Upper lobe of right lung (tissue), 1 donor: ENCODE measurements at regions not wholly inside any gene's neighbourhood (a gene's known extent, or its start where the extent isn't known, plus 50 kb on each side); places are given as distances from the start of the nearest gene placed in this dataset.

Source experiments
- ATAC-seq: fragments of 200-7000 bp; cut with Tn5 transposase; one replicate; pipeline ENCODE4 v1.9.1; 2020; ENCODE audit warnings: mild to moderate bottlenecking, moderate library complexity
- DNase-seq: peaks from one replicate; pipeline ENCODE4 v3.0.0-alpha.2; 2020
- H3K27ac ChIP-seq: fragments of 200-600 bp; one replicate; pipeline ENCODE4 v1.8.0; 2022
- H3K27me3 ChIP-seq: fragments of 200-600 bp; one replicate; pipeline ENCODE4 v1.8.0; 2022; ENCODE audit warnings: mild to moderate bottlenecking
- H3K36me3 ChIP-seq: fragments of 200-600 bp; one replicate; pipeline ENCODE4 v1.8.0; 2022
- H3K4me1 ChIP-seq: fragments of 200-600 bp; one replicate; pipeline ENCODE4 v1.8.0; 2022
- H3K4me3 ChIP-seq: fragments of 200-600 bp; one replicate; pipeline ENCODE4 v1.8.0; 2022; ENCODE audit warnings: mild to moderate bottlenecking
- H3K9me3 ChIP-seq: fragments of 200-600 bp; one replicate; pipeline ENCODE4 v1.8.0; 2022
- CTCF ChIP-seq: fragments of 200-600 bp; IDR thresholded peaks from one replicate; pipeline ENCODE4 v1.8.0; 2022; ENCODE audit warnings: antibody characterized with exemption
- intact Hi-C: fragments of 100-400 bp; cut with DNase I; formaldehyde crosslinking; loops from one replicate; pipeline ENCODE4 v1.11.0; 2022
- donor health status: DM: no; HTN: yes; CAD: no; lungs with severe emphysema.

- intact Hi-C loops = no loop called here
- TF ChIP-seq CTCF = no peak
- DNase-seq (no peak), ATAC-seq (no peak)
- Histone ChIP-seq H3K27me3 (no peaks in the 10 kb centered on the region), H3K4me1 (no peaks in the 10 kb centered on the region), H3K4me3 (no peak overlapping the region), H3K9me3 (no peaks in the 10 kb centered on the region), H3K27ac (no peak overlapping the region), H3K36me3 (no peaks in the 10 kb centered on the region)
These were observed 51.3 kb upstream of the CNKSR3 start for GRCh38 chr6:154561750-154562149.

GRCh38 chr6:154565331-154565730 is 54.8 kb upstream of the CNKSR3 start:
- ATAC-seq (no peak), DNase-seq (no peak)
- no peak overlapping the region for H3K27ac ChIP-seq
- no peak overlapping the region for H3K4me3 ChIP-seq
- intact Hi-C loops = no loop called here
- H3K27me3 ChIP-seq = no peaks in the 10 kb centered on the region
- no peak for TF ChIP-seq CTCF
- no peaks in the 10 kb centered on the region for H3K4me1 ChIP-seq
- H3K9me3 ChIP-seq = no peaks in the 10 kb centered on the region
- no peaks in the 10 kb centered on the region for H3K36me3 ChIP-seq

- H3K4me3 ChIP-seq = no peak overlapping the region
- no peak for DNase-seq
- TF ChIP-seq CTCF = no peak
- no peaks in the 10 kb centered on the region for H3K36me3 ChIP-seq
- H3K9me3 ChIP-seq = no peaks in the 10 kb centered on the region
- no peaks in the 10 kb centered on the region for H3K4me1 ChIP-seq
- intact Hi-C loops = no loop called here
- no peak for ATAC-seq
- no peaks in the 10 kb centered on the region for H3K27me3 ChIP-seq
- H3K27ac ChIP-seq = no peak overlapping the region
These were observed 56.4 kb upstream of the CNKSR3 start for GRCh38 chr6:154566866-154567265.

- Histone ChIP-seq H3K27ac (no peak overlapping the region), H3K36me3 (no peaks in the 10 kb centered on the region), H3K9me3 (no peaks in the 10 kb centered on the region), H3K4me1 (no peaks in the 10 kb centered on the region), H3K4me3 (no peak overlapping the region), H3K27me3 (no peaks in the 10 kb centered on the region)
- no peak for DNase-seq
- no peak for TF ChIP-seq CTCF
- no peak for ATAC-seq
- intact Hi-C loops = no loop called here
These were observed 57.3 kb upstream of the CNKSR3 start for GRCh38 chr6:154567695-154568220.

GRCh38 chr6:154569156-154569862 is 58.8 kb upstream of the CNKSR3 start:
- no peak for ATAC-seq

More at GRCh38 chr6:154569156-154569862, 58.8 kb upstream of the CNKSR3 start:
- Histone ChIP-seq H3K27ac (no peak overlapping the region), H3K36me3 (no peaks in the 10 kb centered on the region), H3K4me3 (no peak overlapping the region), H3K9me3 (no peaks in the 10 kb centered on the region), H3K4me1 (no peaks in the 10 kb centered on the region), H3K27me3 (no peaks in the 10 kb centered on the region)
- intact Hi-C loops = no loop called here
- no peak for DNase-seq
- no peak for TF ChIP-seq CTCF
